ENCODE measurements at regions not wholly inside any gene's neighbourhood (a gene's known extent, or its start where the extent isn't known, plus 50 kb on each side); places are given as distances from the start of the nearest gene placed in this dataset.
"Not testable (repeated sequence)": the region's sequence is repeated elsewhere in the genome, so short reads cannot be mapped to it uniquely, and the experiment has no call there.

DNA sequence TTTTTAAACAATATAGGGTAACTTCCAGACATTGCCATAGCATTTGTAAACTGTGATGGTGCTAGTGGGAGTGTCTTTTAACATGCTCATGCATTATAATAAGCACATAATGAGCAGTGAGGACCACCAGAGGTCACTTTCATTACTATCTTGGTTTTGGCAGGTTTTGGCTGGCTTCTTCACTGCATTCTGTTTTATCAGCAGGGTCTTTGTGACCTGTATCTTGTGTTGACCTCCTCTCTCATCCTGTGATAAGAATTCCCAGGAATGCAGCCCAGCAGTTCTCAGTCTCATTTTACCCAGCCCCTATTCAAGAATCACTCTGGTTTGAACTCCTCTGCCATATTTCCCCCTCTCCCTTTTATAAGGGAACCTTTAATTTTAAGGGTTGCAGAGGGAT lies 91.3 kb downstream of the ZNF467 start:
- H3K27me3 ChIP-seq (ENCODE audit: control insufficient read depth, insufficient read depth, low read length) = no peaks in the 10 kb centered on the region
- H3K4me1 ChIP-seq (ENCODE audit: control insufficient read depth in 2 of 3, insufficient read depth in 2 of 3, low read depth in 1 of 3, low read length in 3 of 3) = no peaks in the 10 kb centered on the region
- no peak for DNase-seq
- no peak overlapping the region for H3K27ac ChIP-seq (ENCODE audit: low read depth in 2 of 2, low read length in 2 of 2)
- no peak overlapping the region for H3K9ac ChIP-seq (ENCODE audit: low read length in 3 of 3)
- TF ChIP-seq, protein P1, sequence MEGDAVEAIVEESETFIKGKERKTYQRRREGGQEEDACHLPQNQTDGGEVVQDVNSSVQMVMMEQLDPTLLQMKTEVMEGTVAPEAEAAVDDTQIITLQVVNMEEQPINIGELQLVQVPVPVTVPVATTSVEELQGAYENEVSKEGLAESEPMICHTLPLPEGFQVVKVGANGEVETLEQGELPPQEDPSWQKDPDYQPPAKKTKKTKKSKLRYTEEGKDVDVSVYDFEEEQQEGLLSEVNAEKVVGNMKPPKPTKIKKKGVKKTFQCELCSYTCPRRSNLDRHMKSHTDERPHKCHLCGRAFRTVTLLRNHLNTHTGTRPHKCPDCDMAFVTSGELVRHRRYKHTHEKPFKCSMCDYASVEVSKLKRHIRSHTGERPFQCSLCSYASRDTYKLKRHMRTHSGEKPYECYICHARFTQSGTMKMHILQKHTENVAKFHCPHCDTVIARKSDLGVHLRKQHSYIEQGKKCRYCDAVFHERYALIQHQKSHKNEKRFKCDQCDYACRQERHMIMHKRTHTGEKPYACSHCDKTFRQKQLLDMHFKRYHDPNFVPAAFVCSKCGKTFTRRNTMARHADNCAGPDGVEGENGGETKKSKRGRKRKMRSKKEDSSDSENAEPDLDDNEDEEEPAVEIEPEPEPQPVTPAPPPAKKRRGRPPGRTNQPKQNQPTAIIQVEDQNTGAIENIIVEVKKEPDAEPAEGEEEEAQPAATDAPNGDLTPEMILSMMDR (IDR thresholded peaks at IDR 0.05; ENCODE audit: borderline replicate concordance, extremely low read depth, insufficient read depth) = no peak
- no peak overlapping the region for H3K4me3 ChIP-seq (ENCODE audit: low read length in 3 of 3)
- peaks cover 0 to 4% (median 0%) of the 10 kb centered on the region in 3 donors for H3K9me3 ChIP-seq (ENCODE audit: control insufficient read depth in 2 of 3, insufficient read depth in 1 of 3, low read length in 3 of 3)
- no peaks in the 10 kb centered on the region for H3K36me3 ChIP-seq (ENCODE audit: control insufficient read depth in 2 of 3, insufficient read depth in 3 of 3, low read length in 3 of 3)
- no peak for FAIRE-seq
- intact Hi-C loops (cut with DNase I) = no loop called here

DNA sequence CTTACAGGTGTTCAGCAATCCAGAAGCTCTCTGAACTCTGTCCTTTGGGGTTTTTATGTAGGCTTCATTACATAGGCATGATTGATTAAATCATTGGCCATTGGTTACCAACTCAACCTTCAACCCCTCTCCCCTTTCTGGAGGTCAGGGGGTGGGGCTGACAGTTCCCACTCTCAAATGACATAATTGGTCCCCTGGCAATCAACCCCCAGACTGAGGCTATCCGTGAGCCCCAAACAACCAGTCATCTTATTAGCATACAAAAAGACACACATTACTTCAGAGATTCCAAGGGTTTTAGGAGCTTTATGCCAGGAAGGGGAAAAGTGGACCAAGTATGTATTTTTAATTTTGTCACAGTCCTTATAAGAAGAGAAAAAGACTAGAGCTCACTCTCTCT lies 92.1 kb downstream of the ZNF467 start:
- no peaks in the 10 kb centered on the region for H3K36me3 ChIP-seq (ENCODE audit: control insufficient read depth in 2 of 3, insufficient read depth in 3 of 3, low read length in 3 of 3)
- TF ChIP-seq, protein P1 (IDR thresholded peaks at IDR 0.05; ENCODE audit: borderline replicate concordance, extremely low read depth, insufficient read depth) = no peak
- no peaks in the 10 kb centered on the region for H3K27me3 ChIP-seq (ENCODE audit: control insufficient read depth, insufficient read depth, low read length)
- H3K9ac ChIP-seq (ENCODE audit: low read length in 3 of 3) = no peak overlapping the region
- intact Hi-C loops (cut with DNase I) = no loop called here
- H3K9me3 ChIP-seq (ENCODE audit: control insufficient read depth in 2 of 3, insufficient read depth in 1 of 3, low read length in 3 of 3) = peaks cover 0 to 4% (median 0%) of the 10 kb centered on the region in 3 donors
- FAIRE-seq = no peak
- H3K4me3 ChIP-seq (ENCODE audit: low read length in 3 of 3) = no peak overlapping the region
- H3K4me1 ChIP-seq (ENCODE audit: control insufficient read depth in 2 of 3, insufficient read depth in 2 of 3, low read depth in 1 of 3, low read length in 3 of 3) = no peaks in the 10 kb centered on the region
- no peak for DNase-seq
- no peak overlapping the region for H3K27ac ChIP-seq (ENCODE audit: low read depth in 2 of 2, low read length in 2 of 2)

GRCh38 chr7:149680331-149681025 lies 92.9 kb downstream of the ZNF467 start:
- DNase-seq (no peak), FAIRE-seq (no peak)
- Histone ChIP-seq H3K36me3 (ENCODE audit: control insufficient read depth in 2 of 3, insufficient read depth in 3 of 3, low read length in 3 of 3) (no peaks in the 10 kb centered on the region), H3K9ac (ENCODE audit: low read length in 3 of 3) (no peak overlapping the region), H3K27me3 (ENCODE audit: control insufficient read depth, insufficient read depth, low read length) (no peaks in the 10 kb centered on the region), H3K27ac (ENCODE audit: low read depth in 2 of 2, low read length in 2 of 2) (no peak overlapping the region), H3K4me1 (ENCODE audit: control insufficient read depth in 2 of 3, insufficient read depth in 2 of 3, low read depth in 1 of 3, low read length in 3 of 3) (no peaks in the 10 kb centered on the region), H3K4me3 (ENCODE audit: low read length in 3 of 3) (no peak overlapping the region), H3K9me3 (ENCODE audit: control insufficient read depth in 2 of 3, insufficient read depth in 1 of 3, low read length in 3 of 3) (peaks cover 0 to 4% (median 0%) of the 10 kb centered on the region in 3 donors)
- intact Hi-C loops (cut with DNase I) = no loop called here
- TF ChIP-seq, protein P1 (IDR thresholded peaks at IDR 0.05; ENCODE audit: borderline replicate concordance, extremely low read depth, insufficient read depth) = no peak

DNA sequence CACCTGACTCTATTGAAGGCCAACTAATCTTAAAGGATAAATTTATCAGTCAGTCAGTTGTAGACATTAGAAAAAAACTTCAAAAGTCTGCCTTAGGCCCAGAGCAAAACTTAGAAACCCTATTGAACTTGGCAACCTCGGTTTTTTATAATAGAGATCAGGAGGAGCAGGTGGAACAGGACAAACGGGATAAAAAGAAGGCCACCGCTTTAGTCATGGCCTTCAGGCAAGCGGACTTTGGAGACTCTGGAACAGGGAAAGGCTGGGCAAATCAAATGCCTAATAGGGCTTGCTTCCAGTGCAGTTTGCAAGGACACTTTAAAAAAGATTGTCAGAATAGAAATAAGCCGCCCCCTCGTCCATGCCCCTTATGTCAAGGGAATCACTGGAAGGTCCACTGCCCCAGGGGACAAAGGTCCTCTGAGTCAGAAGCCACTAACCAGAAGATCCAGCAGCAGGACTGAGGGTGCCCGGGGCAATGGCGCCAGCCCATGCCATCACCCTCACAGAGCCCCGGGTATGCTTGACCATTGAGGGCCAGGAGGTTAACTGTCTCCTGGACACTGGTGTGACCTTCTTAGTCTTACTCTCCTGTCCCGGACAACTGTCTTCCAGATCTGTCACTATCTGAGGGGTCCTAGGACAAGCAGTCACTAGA lies 98.5 kb downstream of the ZNF467 start:
- DNase-seq; H3K4me1 ChIP-seq (ENCODE audit: control insufficient read depth in 2 of 3, insufficient read depth in 2 of 3, low read depth in 1 of 3, low read length in 3 of 3); H3K36me3 ChIP-seq (ENCODE audit: control insufficient read depth in 2 of 3, insufficient read depth in 3 of 3, low read length in 3 of 3); H3K4me3 ChIP-seq (ENCODE audit: low read length in 3 of 3); H3K9me3 ChIP-seq (ENCODE audit: control insufficient read depth in 2 of 3, insufficient read depth in 1 of 3, low read length in 3 of 3); intact Hi-C loops (cut with DNase I); H3K27ac ChIP-seq (ENCODE audit: low read depth in 2 of 2, low read length in 2 of 2); FAIRE-seq; H3K27me3 ChIP-seq (ENCODE audit: control insufficient read depth, insufficient read depth, low read length); H3K9ac ChIP-seq (ENCODE audit: low read length in 3 of 3): not testable (repeated sequence)

Measured in kidney (tissue), 13 donors.